BLaER1 treated with 17β-estradiol and CSF1 and Interleukin-3, amounts not matched to agents 10 nM and 100 nM (cell line): ENCODE measurements at regions not wholly inside any gene's neighbourhood (a gene's known extent, or its start where the extent isn't known, plus 50 kb on each side); places are given as distances from the start of the nearest gene placed in this dataset.
"Not testable (repeated sequence)": the region's sequence is repeated elsewhere in the genome, so short reads cannot be mapped to it uniquely, and the experiment has no call there.

ENCODE experiments used
- H3K27ac ChIP-seq, 11 experiments: shearing (Covaris generic); formaldehyde crosslinking; 2 replicates each; pipeline ENCODE4 v1.8.1; 2022
- H3K27me3 ChIP-seq, 11 experiments: shearing (Covaris generic); formaldehyde crosslinking; 2 replicates each; pipeline ENCODE4 v1.8.1; 2022
- H3K36me3 ChIP-seq, 11 experiments: shearing (Covaris generic); formaldehyde crosslinking; 2 replicates each; pipeline ENCODE4 v1.8.1; 2022
- H3K4me1 ChIP-seq, 10 experiments: shearing (Covaris generic); formaldehyde crosslinking; 2 replicates each; pipeline ENCODE4 v1.8.1; 2022
- H3K4me2 ChIP-seq, 11 experiments: shearing (Covaris generic); formaldehyde crosslinking; 2 replicates each; pipeline ENCODE4 v1.8.1; 2022
- H3K4me3 ChIP-seq, 10 experiments: shearing (Covaris generic); formaldehyde crosslinking; 2 replicates each; pipeline ENCODE4 v1.8.1; 2022
- H3K9ac ChIP-seq, 11 experiments: shearing (Covaris generic); formaldehyde crosslinking; 2 replicates each; pipeline ENCODE4 v1.8.1; 2022
- H3K9me3 ChIP-seq, 11 experiments: shearing (Covaris generic); formaldehyde crosslinking; replicated peaks in 1 of 11; 2 replicates each; pipeline ENCODE4 v1.8.1; 2022
- H4K20me1 ChIP-seq, 11 experiments: shearing (Covaris generic); formaldehyde crosslinking; 2 replicates each; pipeline ENCODE4 v1.8.1; 2022
- Cebpa-rat ChIP-seq, 11 experiments: shearing (Covaris generic); IDR thresholded peaks; 2 replicates each; pipeline ENCODE4 v1.8.1; 2022

DNA sequence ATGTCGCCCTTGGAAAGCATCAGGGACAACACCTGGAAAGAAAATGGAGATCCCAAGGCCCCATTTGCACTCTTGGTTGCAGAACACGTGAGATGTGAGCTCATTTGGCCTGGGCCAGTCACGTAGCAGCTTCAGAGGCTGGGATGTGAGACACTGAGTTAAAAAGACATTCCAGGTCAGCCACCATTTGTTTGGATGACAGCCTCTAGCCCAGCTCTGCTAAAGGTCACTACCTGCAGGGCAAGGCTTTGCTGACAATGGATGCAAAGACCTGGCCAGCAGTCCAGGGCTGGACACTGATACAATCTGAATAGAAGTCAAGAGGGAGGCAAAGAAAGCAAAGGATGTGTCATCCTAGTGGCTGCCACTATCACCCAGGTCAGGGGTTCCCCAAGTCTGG, 83.9 kb upstream of the LRPPRC start:
- Histone ChIP-seq H3K4me1 (peaks cover 0 to 8% (median 2%) of the 10 kb centered on the region in 10 experiments; a peak in 6 of 20 replicates), H3K36me3 (no peaks in the 10 kb centered on the region), H3K9ac (no peak overlapping the region), H3K27me3 (no peaks in the 10 kb centered on the region), H3K27ac (no peak overlapping the region), H3K4me2 (no peak overlapping the region), H4K20me1 (no peaks in the 10 kb centered on the region), H3K4me3 (no peak overlapping the region), H3K9me3 (no peaks in the 10 kb centered on the region)
- TF ChIP-seq Cebpa-rat (IDR thresholded peaks at IDR 0.05): no peak

- TF ChIP-seq Cebpa-rat (IDR thresholded peaks at IDR 0.05): no peak
- Histone ChIP-seq H3K4me3 (no peak overlapping the region), H4K20me1 (no peaks in the 10 kb centered on the region), H3K4me1 (peaks cover 5 to 16% (median 12%) of the 10 kb centered on the region in 10 experiments; a peak in 19 of 20 replicates), H3K4me2 (no peak overlapping the region), H3K9me3 (no peaks in the 10 kb centered on the region), H3K27me3 (no peaks in the 10 kb centered on the region), H3K36me3 (no peaks in the 10 kb centered on the region), H3K9ac (no peak overlapping the region), H3K27ac (no peak overlapping the region)
Observed at GRCh38 chr2:44083054-44083453, 85.6 kb upstream of the PPM1B start.

- Histone ChIP-seq H3K4me3 (no peak overlapping the region), H3K9me3 (no peaks in the 10 kb centered on the region), H3K4me1 (peaks cover 5 to 29% (median 19%) of the 10 kb centered on the region in 10 experiments; a peak in 19 of 20 replicates), H3K4me2 (no peak overlapping the region), H3K36me3 (no peaks in the 10 kb centered on the region), H3K27ac (no peak overlapping the region), H4K20me1 (no peaks in the 10 kb centered on the region), H3K27me3 (no peaks in the 10 kb centered on the region), H3K9ac (no peak overlapping the region)
- TF ChIP-seq Cebpa-rat (IDR thresholded peaks at IDR 0.05): no peak
Observed at GRCh38 chr2:44084850-44085249, 83.8 kb upstream of the PPM1B start.

GRCh38 chr2:44086629-44087028, 82.0 kb upstream of the PPM1B start:
- peak overlapping the region in 5 of 11 experiments; percentile 72 to 87 (median 75); a peak in 5 of 22 replicates for H3K4me2 ChIP-seq

DNA sequence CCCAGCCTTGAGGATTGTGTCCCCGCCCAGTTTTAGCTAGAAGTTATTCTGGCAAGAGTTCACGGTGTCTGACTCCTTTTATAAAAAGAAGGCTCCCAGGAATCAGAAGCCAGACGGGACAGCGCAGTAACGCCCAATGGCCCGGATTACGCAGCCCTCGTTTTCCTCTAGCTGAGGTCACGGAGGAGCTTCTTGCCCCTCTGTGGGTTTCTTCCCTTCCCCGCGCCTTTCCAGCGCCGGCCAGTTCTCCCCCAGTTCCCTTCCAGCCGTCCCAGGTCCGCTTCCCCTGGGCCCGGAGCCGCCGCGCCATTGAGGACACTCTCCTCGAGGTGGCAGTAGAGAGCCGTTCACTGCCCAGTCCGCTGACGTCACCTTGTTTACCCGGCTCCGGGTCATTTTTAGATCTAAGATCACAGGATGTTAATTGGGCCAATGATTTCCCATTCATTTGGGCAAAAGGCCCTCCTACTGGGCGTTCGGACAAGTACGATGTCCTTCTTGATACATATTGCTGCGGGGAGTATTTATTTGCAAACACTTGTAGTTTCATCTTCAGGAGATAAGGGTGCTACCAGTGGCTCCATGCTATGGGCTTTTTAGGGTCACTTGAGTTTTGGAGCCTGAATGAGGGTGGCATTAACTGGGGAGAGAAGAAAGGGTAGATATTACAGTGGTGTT, 81.5 kb upstream of the PPM1B start:
- no peak for TF ChIP-seq Cebpa-rat (IDR thresholded peaks at IDR 0.05)
- Histone ChIP-seq H3K4me3 (peak overlapping the region; percentile 33 to 64 (median 48); a peak in 17 of 20 replicates), H3K9me3 (no peaks in the 10 kb centered on the region), H4K20me1 (no peaks in the 10 kb centered on the region), H3K9ac (peak overlapping the region; percentile 27 to 77 (median 66); a peak in 20 of 22 replicates), H3K27ac (peak overlapping the region; percentile 40 to 82 (median 67); a peak in 21 of 22 replicates), H3K27me3 (no peaks in the 10 kb centered on the region), H3K36me3 (no peaks in the 10 kb centered on the region), H3K4me2 (peak overlapping the region; percentile 69 to 87 (median 77)), H3K4me1 (peaks cover 16 to 42% (median 37%) of the 10 kb centered on the region in 10 experiments)

More at GRCh38 chr2:44086629-44087028, 82.0 kb upstream of the PPM1B start:
- Histone ChIP-seq H4K20me1 (no peaks in the 10 kb centered on the region), H3K9ac (peak overlapping the region in 4 of 11 experiments; percentile 63 to 77 (median 73); a peak in 5 of 22 replicates), H3K27me3 (no peaks in the 10 kb centered on the region), H3K36me3 (no peaks in the 10 kb centered on the region), H3K4me1 (peaks cover 16 to 42% (median 34%) of the 10 kb centered on the region in 10 experiments), H3K4me3 (no peak overlapping the region), H3K27ac (peak overlapping the region in 1 of 11 experiments; percentile 74; a peak in 1 of 22 replicates), H3K9me3 (no peaks in the 10 kb centered on the region)
- no peak for TF ChIP-seq Cebpa-rat (IDR thresholded peaks at IDR 0.05)

DNA sequence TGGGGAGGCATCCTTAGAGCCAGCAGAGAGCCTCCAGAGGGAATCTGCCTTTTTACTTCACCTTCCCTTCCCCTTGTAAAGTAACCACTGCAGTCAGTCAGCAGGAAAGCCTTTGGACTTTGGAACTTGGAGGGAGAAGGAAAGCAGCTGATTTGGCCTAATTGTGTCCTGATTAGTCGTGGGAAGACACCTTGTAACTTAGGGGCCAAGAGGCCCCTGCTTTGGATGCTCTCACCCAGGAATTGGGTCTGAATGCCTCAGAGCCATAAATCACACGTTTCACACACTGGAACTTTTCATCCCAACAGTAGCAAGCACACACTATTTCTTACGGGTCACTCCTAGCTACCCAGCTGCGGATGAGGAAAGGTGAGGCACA, 81.0 kb upstream of the PPM1B start:
- H3K36me3 ChIP-seq: no peaks in the 10 kb centered on the region
- TF ChIP-seq Cebpa-rat (IDR thresholded peaks at IDR 0.05): no peak
- no peaks in the 10 kb centered on the region for H4K20me1 ChIP-seq
- peak overlapping the region; percentile 40 to 82 (median 67); a peak in 21 of 22 replicates for H3K27ac ChIP-seq
- peak overlapping the region; percentile 69 to 87 (median 77) for H3K4me2 ChIP-seq
- H3K4me3 ChIP-seq: peak overlapping the region; percentile 33 to 64 (median 48); a peak in 17 of 20 replicates
- peak overlapping the region; percentile 27 to 77 (median 66); a peak in 20 of 22 replicates for H3K9ac ChIP-seq
- H3K9me3 ChIP-seq: peaks cover 0 to 5% (median 2%) of the 10 kb centered on the region in 11 experiments; a peak in 8 of 22 replicates
- H3K4me1 ChIP-seq: peaks cover 16 to 42% (median 37%) of the 10 kb centered on the region in 10 experiments
- H3K27me3 ChIP-seq: no peaks in the 10 kb centered on the region

- Histone ChIP-seq H3K9me3 (peaks cover 6 to 17% (median 14%) of the 10 kb centered on the region in 11 experiments; a peak in 17 of 22 replicates), H3K27ac (peak overlapping the region in 1 of 11 experiments; percentile 19; a peak in 2 of 22 replicates), H3K4me1 (peaks cover 25 to 44% (median 40%) of the 10 kb centered on the region in 10 experiments)
- H3K4me3 ChIP-seq, H4K20me1 ChIP-seq, H3K36me3 ChIP-seq, H3K9ac ChIP-seq, H3K27me3 ChIP-seq, H3K4me2 ChIP-seq: not testable (repeated sequence)
Observed at GRCh38 chr2:44092519-44092918, 76.2 kb upstream of the PPM1B start.

- Histone ChIP-seq H3K4me3 (no peak overlapping the region), H3K9me3 (peaks cover 6 to 17% (median 14%) of the 10 kb centered on the region in 11 experiments; a peak in 17 of 22 replicates), H3K36me3 (no peaks in the 10 kb centered on the region), H3K9ac (no peak overlapping the region), H3K27ac (peak overlapping the region in 1 of 11 experiments; percentile 19; a peak in 1 of 22 replicates), H3K27me3 (no peaks in the 10 kb centered on the region), H4K20me1 (no peaks in the 10 kb centered on the region), H3K4me1 (peaks cover 32 to 51% (median 43%) of the 10 kb centered on the region in 10 experiments), H3K4me2 (no peak overlapping the region)
- no peak for TF ChIP-seq Cebpa-rat (IDR thresholded peaks at IDR 0.05)
Observed at GRCh38 chr2:44093970-44094369, 74.7 kb upstream of the PPM1B start.

DNA sequence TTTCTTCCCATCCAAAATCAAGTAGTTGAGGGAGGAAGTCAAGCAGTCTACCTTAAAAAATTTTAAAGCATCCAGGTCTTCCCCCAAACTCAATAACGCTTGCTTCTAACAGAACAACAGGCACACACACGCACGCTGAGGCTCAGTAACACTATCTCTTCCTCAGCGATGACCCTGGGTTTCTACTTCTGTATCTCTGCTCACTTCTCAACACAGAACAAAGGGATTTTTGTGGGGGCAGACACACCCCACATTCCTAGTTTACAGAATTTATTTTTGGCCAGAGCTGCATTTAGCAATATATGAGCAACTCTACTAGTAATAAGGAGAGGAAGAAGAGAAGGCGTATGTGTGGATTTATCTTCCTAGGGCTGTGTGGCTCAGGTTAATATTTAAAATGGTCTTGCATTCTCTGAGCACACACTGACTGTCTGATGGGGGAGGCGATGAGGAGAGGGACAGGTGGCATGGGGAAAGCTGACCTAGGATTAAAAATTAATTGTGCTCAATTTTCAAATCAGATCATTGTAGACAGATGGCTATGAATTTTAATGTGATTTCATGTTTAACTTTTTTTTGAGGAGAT, 71.3 kb upstream of the PPM1B start:
- H3K9ac ChIP-seq: no peak overlapping the region
- no peaks in the 10 kb centered on the region for H4K20me1 ChIP-seq
- no peak overlapping the region for H3K4me3 ChIP-seq
- no peak for TF ChIP-seq Cebpa-rat (IDR thresholded peaks at IDR 0.05)
- H3K27me3 ChIP-seq: no peaks in the 10 kb centered on the region
- peaks cover 6 to 15% (median 14%) of the 10 kb centered on the region in 11 experiments; a peak in 17 of 22 replicates for H3K9me3 ChIP-seq
- peak overlapping the region in 4 of 11 experiments; percentile 36 to 71 (median 45); a peak in 5 of 22 replicates for H3K27ac ChIP-seq
- H3K4me2 ChIP-seq: peak overlapping the region; percentile 30 to 91 (median 55)
- no peaks in the 10 kb centered on the region for H3K36me3 ChIP-seq
- peaks cover 25 to 56% (median 40%) of the 10 kb centered on the region in 10 experiments for H3K4me1 ChIP-seq
